HepG2 (cell line): ENCODE measurements at regions not wholly inside any gene's neighbourhood (a gene's known extent, or its start where the extent isn't known, plus 50 kb on each side); places are given as distances from the start of the nearest gene placed in this dataset.

Source experiments
- ATAC-seq: fragments of 200-7000 bp; cut with Tn5 transposase; 3 replicates; pipeline ENCODE4 v1.9.1; 2020; ENCODE audit warnings: mild to moderate bottlenecking, moderate library complexity
- BruUV-seq: library from RNA; stranded (reverse); fragments of 400-500 nt; replicated peaks from 2 replicates; lab custom pipeline; 2021; lab: Mats Ljungman, UMichigan
- CTCF ChIA-PET: fragments of 300-600 bp; formaldehyde crosslinking; extraction: SDS; loops from one replicate; lab custom pipeline; 2021; ENCODE audit warnings: low total read pairs, inconsistent platforms, low intra/inter-chr PET ratio; lab: Yijun Ruan, JAX
- POLR2A ChIA-PET: fragments of 350-600 bp; sonication (Branson Sonifier 250); formaldehyde crosslinking; loops from one replicate; lab custom pipeline; 2020; ENCODE audit warnings: antibody characterized with exemption, inconsistent platforms; lab: Yijun Ruan, JAX
- DNase-seq: peaks from one replicate; pipeline ENCODE4 v3.0.0-alpha.2; 2015; ENCODE audit warnings: low spot score
- FAIRE-seq: peaks from 3 replicates; lab custom pipeline; 2011; peaks lifted over from hg19 to GRCh38; lab: Jason Lieb, UNC
- H2AFZ ChIP-seq: one replicate; pipeline ENCODE4 v1.6.1; 2011; ENCODE audit warnings: low read length, inconsistent platforms
- H3K27ac ChIP-seq: fragments of 300-600 bp; 3 replicates; pipeline ENCODE4 v1.8.0; 2011; ENCODE audit warnings: mixed run types, mild to moderate bottlenecking, mixed read lengths, low read length, inconsistent platforms; ENCODE audit not compliant: insufficient read depth; ENCODE audit errors: extremely low read length
- H3K27me3 ChIP-seq, 2 experiments: fragments of 200-600 bp in 1 of 2; 2 replicates in 1 of 2; 3 replicates in 1 of 2; pipeline versions ENCODE4 v1.6.0 to v1.8.0; 2011; ENCODE audit warnings: low read length in 2 of 2, mild to moderate bottlenecking in 2 of 2, moderate library complexity in 2 of 2, inconsistent platforms in 1 of 2; ENCODE audit not compliant: insufficient read depth in 2 of 2, control insufficient read depth in 1 of 2
- H3K36me3 ChIP-seq, 2 experiments: fragments of 200-600 bp in 1 of 2; replicated peaks in 1 of 2; 2 replicates in 1 of 2; 3 replicates in 1 of 2; pipeline versions ENCODE4 v1.5.1 to v1.8.0; 2011; ENCODE audit warnings: low read length in 2 of 2, inconsistent platforms in 1 of 2; ENCODE audit not compliant: insufficient read depth in 2 of 2, control insufficient read depth in 1 of 2
- H3K4me1 ChIP-seq: 2 replicates; pipeline ENCODE4 v1.5.1; 2012; ENCODE audit warnings: low read length, inconsistent platforms; ENCODE audit not compliant: insufficient read depth
- H3K4me2 ChIP-seq: 2 replicates; pipeline ENCODE4 v1.6.0; 2011; ENCODE audit warnings: low read depth, low read length, inconsistent platforms
- H3K4me3 ChIP-seq, 3 experiments: fragments of 200-600 bp in 1 of 3; sonication (generic), shearing (Covaris generic) in 1 of 3; replicated peaks in 1 of 3; 2 replicates each; pipeline ENCODE4 v1.5.1; 2011 to 2016; ENCODE audit warnings: low read length in 3 of 3, inconsistent platforms in 2 of 3, low read depth in 2 of 3, mild to moderate bottlenecking in 2 of 3, control low read depth in 1 of 3, mixed read lengths in 1 of 3; ENCODE audit not compliant: insufficient read depth in 1 of 3
- H3K79me2 ChIP-seq: one replicate; pipeline ENCODE4 v1.6.1; 2011; ENCODE audit warnings: low read length, inconsistent platforms; ENCODE audit not compliant: insufficient read depth
- H3K9ac ChIP-seq: 2 replicates; pipeline ENCODE4 v1.6.0; 2011; ENCODE audit warnings: mild to moderate bottlenecking, low read depth, low read length, inconsistent platforms; ENCODE audit not compliant: insufficient read depth
- H3K9me3 ChIP-seq: 2 replicates; pipeline ENCODE4 v1.5.1; 2012; ENCODE audit warnings: mild to moderate bottlenecking, low read length
- H4K20me1 ChIP-seq: 2 replicates; pipeline ENCODE4 v1.6.0; 2011; ENCODE audit warnings: inconsistent platforms, mild to moderate bottlenecking, low read length, moderate library complexity; ENCODE audit not compliant: insufficient read depth
- CHD2 ChIP-seq: IDR thresholded peaks from 2 replicates; pipeline ENCODE4 v1.6.1; 2011; ENCODE audit warnings: low read depth, low read length, improper control_type of control experiment
- ELF3 ChIP-seq: IDR thresholded peaks from 2 replicates; pipeline ENCODE4 v1.6.1; 2016; ENCODE audit warnings: missing genetic modification reagents, missing compliant biosample characterization
- EP300 ChIP-seq, 3 experiments: sonication (generic) in 1 of 3; formaldehyde crosslinking in 1 of 3; IDR thresholded peaks; 2 replicates each; pipeline versions ENCODE4 v1.5.1 to v1.6.1; 2011 to 2020; ENCODE audit warnings: low read depth in 2 of 3, low read length in 2 of 3, borderline replicate concordance in 1 of 3, improper control_type of control experiment in 1 of 3, mild to moderate bottlenecking in 1 of 3, missing genetic modification reagents in 1 of 3, moderate library complexity in 1 of 3
- GABPB1 ChIP-seq: IDR thresholded peaks from 2 replicates; pipeline ENCODE4 v1.6.1; 2016; ENCODE audit warnings: mild to moderate bottlenecking, missing genetic modification reagents, moderate library complexity, missing compliant biosample characterization
- GMEB1 ChIP-seq: sonication (generic); formaldehyde crosslinking; IDR thresholded peaks from 2 replicates; pipeline ENCODE4 v1.5.1; 2020; ENCODE audit warnings: missing genetic modification reagents, mild to moderate bottlenecking, borderline replicate concordance
- HBP1 ChIP-seq: IDR thresholded peaks from 2 replicates; pipeline ENCODE4 v1.6.1; 2016; ENCODE audit warnings: low read depth, control low read depth
- HDAC1 ChIP-seq: sonication (generic); formaldehyde crosslinking; IDR thresholded peaks from 2 replicates; pipeline ENCODE4 v1.5.1; 2020; ENCODE audit warnings: mild to moderate bottlenecking, missing genetic modification reagents
- HNRNPUL1 ChIP-seq: fragments of 200-400 bp; formaldehyde crosslinking; IDR thresholded peaks from 2 replicates; pipeline ENCODE4 v1.6.1; 2017; ENCODE audit warnings: low read depth, mild to moderate bottlenecking, low read length, moderate library complexity
- ISX ChIP-seq: sonication (generic); formaldehyde crosslinking; conservative IDR thresholded peaks from 2 replicates; pipeline ENCODE4 v1.5.0; 2020; ENCODE audit warnings: missing genetic modification reagents
- MATR3 ChIP-seq: sonication (generic); formaldehyde crosslinking; IDR thresholded peaks from 2 replicates; pipeline ENCODE4 v1.4.0; 2020; ENCODE audit warnings: missing genetic modification reagents
- MIER3 ChIP-seq: IDR thresholded peaks from 2 replicates; pipeline ENCODE4 v1.6.1; 2016; ENCODE audit warnings: missing compliant biosample characterization, borderline replicate concordance
- NFYB ChIP-seq: sonication (generic); formaldehyde crosslinking; IDR thresholded peaks from 2 replicates; pipeline ENCODE4 v1.4.0; 2020; ENCODE audit warnings: missing genetic modification reagents
- NR2F1 ChIP-seq, 2 experiments: fragments of 450-650 bp in 1 of 2; formaldehyde crosslinking in 1 of 2; IDR thresholded peaks; 2 replicates each; pipeline versions ENCODE4 v1.5.0 to v1.6.1; 2016 to 2020; ENCODE audit warnings: mild to moderate bottlenecking in 1 of 2, missing compliant biosample characterization in 1 of 2, missing genetic modification reagents in 1 of 2, moderate library complexity in 1 of 2
- SP1 ChIP-seq, 2 experiments: fragments of 450-650 bp in 1 of 2; sonication (generic) in 1 of 2; formaldehyde crosslinking in 1 of 2; IDR thresholded peaks; 2 replicates each; pipeline versions ENCODE4 v1.4.0 to v1.6.1; 2016 to 2020; ENCODE audit warnings: missing genetic modification reagents in 1 of 2
- TBX3 ChIP-seq: fragments of 450-650 bp; IDR thresholded peaks from 2 replicates; pipeline ENCODE4 v1.6.1; 2017; ENCODE audit warnings: antibody characterized with exemption, mild to moderate bottlenecking, inconsistent platforms, borderline replicate concordance
- ZNF207 ChIP-seq: fragments of 450-650 bp; IDR thresholded peaks from 2 replicates; pipeline ENCODE4 v1.6.1; 2016; ENCODE audit warnings: antibody characterized with exemption, borderline replicate concordance
- ZNF282 ChIP-seq: fragments of 450-650 bp; IDR thresholded peaks from 2 replicates; pipeline ENCODE4 v1.6.1; 2018; ENCODE audit not compliant: partially characterized antibody
- ZNF34 ChIP-seq: sonication (generic); formaldehyde crosslinking; IDR thresholded peaks from 2 replicates; pipeline ENCODE4 v1.4.0; 2020; ENCODE audit warnings: mild to moderate bottlenecking, missing genetic modification reagents, borderline replicate concordance
- ZNF512B ChIP-seq: sonication (generic); formaldehyde crosslinking; IDR thresholded peaks from 2 replicates; pipeline ENCODE4 v1.5.1; 2020; ENCODE audit warnings: missing genetic modification reagents, mild to moderate bottlenecking, borderline replicate concordance
- ZNF777 ChIP-seq: sonication (generic); formaldehyde crosslinking; IDR thresholded peaks from 2 replicates; pipeline ENCODE4 v1.4.0; 2020; ENCODE audit warnings: missing genetic modification reagents
- WGBS: methylation state at CpG from one replicate; pipeline ENCODE4 v1.1.6; 2017; ENCODE audit warnings: low lambda C conversion rate; 5-methylcytosine and 5-hydroxymethylcytosine counted together
- in situ Hi-C: cut with HindIII; loops from 2 replicates; pipeline ENCODE4 v1.10.0; 2017; ENCODE audit warnings: low pct_unique_long_range_greater_than_20kb; ENCODE audit not compliant: extremely low pct_ligation_motif_present
- intact Hi-C: fragments of 100-400 bp; cut with micrococcal nuclease; formaldehyde crosslinking; loops from one replicate; pipeline ENCODE4 v1.10.0; 2022; ENCODE audit not compliant: unreplicated experiment

GRCh38 chr7:49245062-49245461 is 320.7 kb downstream of the CDC14C start:
- ChIA-PET POLR2A (no interaction called here), CTCF (no interaction called here)
- Histone ChIP-seq H3K27ac (no peak overlapping the region), H3K9ac (no peak overlapping the region), H4K20me1 (no peaks in the 10 kb centered on the region), H3K36me3 (no peaks in the 10 kb centered on the region), H2AFZ (no peak overlapping the region), H3K9me3 (no peaks in the 10 kb centered on the region), H3K79me2 (no peaks in the 10 kb centered on the region), H3K4me2 (no peak overlapping the region), H3K4me3 (no peak overlapping the region), H3K27me3 (no peaks in the 10 kb centered on the region), H3K4me1 (no peaks in the 10 kb centered on the region)
- intact Hi-C loops, result no loop called here
- 4% methylated on average over 3 of the region's 3 CpGs for WGBS
- no TSS peak for BruUV-seq
- TF ChIP-seq CHD2 (no peak), TBX3 (no peak), NR2F1 (CRISPR knock-in tag; IDR thresholded peaks at IDR 0.05) (no peak), HBP1 (CRISPR knock-in tag) (no peak), ZNF34 (CRISPR knock-in tag) (no peak), HNRNPUL1 (no peak), NFYB (CRISPR knock-in tag) (no peak), ZNF207 (no peak), EP300 (IDR thresholded peaks at IDR 0.05; ENCODE audit: low read depth in 2 of 2, low read length in 2 of 2) (no peak), EP300 (CRISPR knock-in tag; IDR thresholded peaks at IDR 0.05; ENCODE audit: borderline replicate concordance) (no peak), ZNF512B (CRISPR knock-in tag) (no peak), ZNF777 (CRISPR knock-in tag) (no peak), ELF3 (CRISPR knock-in tag) (no peak), HDAC1 (no peak), ISX (CRISPR knock-in tag) (no peak), GABPB1 (CRISPR knock-in tag) (no peak), MIER3 (no peak), SP1 (IDR thresholded peaks at IDR 0.05) (no peak), SP1 (CRISPR knock-in tag; IDR thresholded peaks at IDR 0.05) (no peak), ZNF282 (no peak), MATR3 (no peak), GMEB1 (CRISPR knock-in tag) (no peak)
- in situ Hi-C loops, result no loop called here
- DNase-seq (no peak), ATAC-seq (no peak), FAIRE-seq (no peak)
